C4-2B (cell line): ENCODE measurements at regions not wholly inside any gene's neighbourhood (a gene's known extent, or its start where the extent isn't known, plus 50 kb on each side); places are given as distances from the start of the nearest gene placed in this dataset.

ENCODE experiments used
- CTCF ChIP-seq: fragments of 450-650 bp; conservative IDR thresholded peaks from 2 replicates; pipeline ENCODE4 v1.5.1; 2017; ENCODE audit warnings: mild to moderate bottlenecking
- ZFX ChIP-seq: fragments of 450-650 bp; IDR thresholded peaks from 2 replicates; pipeline ENCODE4 v1.6.1; 2017

GRCh38 chr16:5852151-5852550, 754.6 kb upstream of the EEF2KMT start:
- TF ChIP-seq CTCF (no peak), ZFX (no peak)
